Peyer's patch (tissue), 4 donors: ENCODE measurements at regions not wholly inside any gene's neighbourhood (a gene's known extent, or its start where the extent isn't known, plus 50 kb on each side); places are given as distances from the start of the nearest gene placed in this dataset.

ENCODE experiments used
- DNase-seq, 3 donors: peaks; one replicate each; pipeline ENCODE4 v3.0.0-alpha.2; 2017 to 2019
- H3K27ac ChIP-seq, 4 donors: fragments of 200-600 bp; sonication (generic); one replicate each; pipeline ENCODE4 v1.5.1; 2016 to 2019
- H3K27me3 ChIP-seq, 2 donors: fragments of 200-600 bp; sonication (generic); one replicate each; pipeline ENCODE4 v1.5.1; 2019
- H3K36me3 ChIP-seq, 3 donors: fragments of 200-600 bp; sonication (generic); one replicate each; pipeline ENCODE4 v1.5.1; 2016 to 2019
- H3K4me1 ChIP-seq, 4 donors: fragments of 200-600 bp; sonication (generic); one replicate each; pipeline ENCODE4 v1.5.1; 2016 to 2019
- H3K4me3 ChIP-seq, 4 donors: fragments of 200-600 bp; sonication (generic); 1 replicate in 3 of 4; 2 replicates in 1 of 4; pipeline ENCODE4 v1.5.1; 2016 to 2019; ENCODE audit warnings: mild to moderate bottlenecking in 1 of 4
- H3K9me3 ChIP-seq, 4 donors: fragments of 200-600 bp; sonication (generic); one replicate each; pipeline ENCODE4 v1.5.1; 2016 to 2019; ENCODE audit warnings: mild to moderate bottlenecking in 1 of 4
- POLR2A ChIP-seq, 2 donors: fragments of 450-650 bp; IDR thresholded peaks; one replicate each; pipeline ENCODE4 v1.5.1; 2017; ENCODE audit warnings: antibody characterized with exemption in 2 of 2, mild to moderate bottlenecking in 2 of 2, moderate library complexity in 2 of 2
- TF ChIP-seq, protein P1 (sequence below), 6 experiments: fragments of 450-650 bp in 4 of 6; fragments of 200-600 bp in 2 of 6; sonication (generic) in 1 of 6; IDR thresholded peaks; one replicate each; pipeline ENCODE4 v1.5.1; 2017 to 2019; ENCODE audit warnings: antibody characterized with exemption in 6 of 6, mild to moderate bottlenecking in 3 of 6, moderate library complexity in 1 of 6

DNA sequence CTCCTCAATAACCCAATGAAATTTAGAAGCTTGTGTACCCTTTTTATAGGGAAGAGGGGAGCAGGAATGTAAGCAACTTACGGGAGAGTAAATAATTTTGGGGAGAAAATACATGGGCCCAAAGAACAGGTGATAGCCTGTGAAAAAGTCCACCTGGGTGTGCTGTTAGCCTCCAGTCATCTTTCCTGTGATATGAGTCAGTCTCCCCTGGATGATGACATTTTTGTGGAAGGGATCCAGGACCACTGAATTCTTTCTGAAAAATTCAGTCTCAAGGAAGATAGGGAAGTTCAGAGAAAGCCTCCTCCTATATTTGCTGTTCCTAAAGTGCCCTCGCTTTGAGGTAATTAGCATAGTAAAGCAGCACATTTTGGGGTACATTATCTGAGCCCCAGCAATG lies 149.8 kb downstream of the SQOR start:
- no peak overlapping the region for H3K4me3 ChIP-seq
- no peaks in the 10 kb centered on the region for H3K4me1 ChIP-seq
- TF ChIP-seq POLR2A (IDR thresholded peaks at IDR 0.05): no peak
- TF ChIP-seq, protein P1, sequence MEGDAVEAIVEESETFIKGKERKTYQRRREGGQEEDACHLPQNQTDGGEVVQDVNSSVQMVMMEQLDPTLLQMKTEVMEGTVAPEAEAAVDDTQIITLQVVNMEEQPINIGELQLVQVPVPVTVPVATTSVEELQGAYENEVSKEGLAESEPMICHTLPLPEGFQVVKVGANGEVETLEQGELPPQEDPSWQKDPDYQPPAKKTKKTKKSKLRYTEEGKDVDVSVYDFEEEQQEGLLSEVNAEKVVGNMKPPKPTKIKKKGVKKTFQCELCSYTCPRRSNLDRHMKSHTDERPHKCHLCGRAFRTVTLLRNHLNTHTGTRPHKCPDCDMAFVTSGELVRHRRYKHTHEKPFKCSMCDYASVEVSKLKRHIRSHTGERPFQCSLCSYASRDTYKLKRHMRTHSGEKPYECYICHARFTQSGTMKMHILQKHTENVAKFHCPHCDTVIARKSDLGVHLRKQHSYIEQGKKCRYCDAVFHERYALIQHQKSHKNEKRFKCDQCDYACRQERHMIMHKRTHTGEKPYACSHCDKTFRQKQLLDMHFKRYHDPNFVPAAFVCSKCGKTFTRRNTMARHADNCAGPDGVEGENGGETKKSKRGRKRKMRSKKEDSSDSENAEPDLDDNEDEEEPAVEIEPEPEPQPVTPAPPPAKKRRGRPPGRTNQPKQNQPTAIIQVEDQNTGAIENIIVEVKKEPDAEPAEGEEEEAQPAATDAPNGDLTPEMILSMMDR (IDR thresholded peaks at IDR 0.05): no peak
- H3K9me3 ChIP-seq: no peaks in the 10 kb centered on the region
- H3K27me3 ChIP-seq: no peaks in the 10 kb centered on the region
- no peak for DNase-seq
- no peak overlapping the region for H3K27ac ChIP-seq
- H3K36me3 ChIP-seq: no peaks in the 10 kb centered on the region

DNA sequence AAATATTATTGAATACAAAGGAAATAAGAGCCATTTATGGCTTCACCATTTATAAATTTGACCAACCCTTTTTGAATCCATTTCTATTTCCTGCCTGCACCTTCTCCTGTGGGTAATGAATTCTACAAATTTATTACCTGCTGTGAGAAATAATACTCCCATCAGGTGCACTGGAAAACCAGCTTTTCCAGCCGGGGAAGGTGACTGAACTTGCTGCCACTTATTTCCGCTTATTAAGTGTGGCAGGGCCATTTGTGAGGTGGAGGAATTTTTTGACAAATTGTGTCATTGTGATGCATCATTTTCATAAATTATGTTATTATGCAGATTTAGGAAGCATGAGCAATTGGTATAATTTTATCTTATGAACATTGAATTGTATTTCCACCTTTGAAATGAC lies 151.1 kb downstream of the SQOR start:
- Histone ChIP-seq H3K36me3 (no peaks in the 10 kb centered on the region), H3K4me1 (no peaks in the 10 kb centered on the region), H3K27me3 (no peaks in the 10 kb centered on the region), H3K4me3 (no peak overlapping the region), H3K27ac (no peak overlapping the region), H3K9me3 (no peaks in the 10 kb centered on the region)
- no peak for TF ChIP-seq POLR2A (IDR thresholded peaks at IDR 0.05)
- TF ChIP-seq, protein P1 (IDR thresholded peaks at IDR 0.05): no peak
- DNase-seq: no peak

DNA sequence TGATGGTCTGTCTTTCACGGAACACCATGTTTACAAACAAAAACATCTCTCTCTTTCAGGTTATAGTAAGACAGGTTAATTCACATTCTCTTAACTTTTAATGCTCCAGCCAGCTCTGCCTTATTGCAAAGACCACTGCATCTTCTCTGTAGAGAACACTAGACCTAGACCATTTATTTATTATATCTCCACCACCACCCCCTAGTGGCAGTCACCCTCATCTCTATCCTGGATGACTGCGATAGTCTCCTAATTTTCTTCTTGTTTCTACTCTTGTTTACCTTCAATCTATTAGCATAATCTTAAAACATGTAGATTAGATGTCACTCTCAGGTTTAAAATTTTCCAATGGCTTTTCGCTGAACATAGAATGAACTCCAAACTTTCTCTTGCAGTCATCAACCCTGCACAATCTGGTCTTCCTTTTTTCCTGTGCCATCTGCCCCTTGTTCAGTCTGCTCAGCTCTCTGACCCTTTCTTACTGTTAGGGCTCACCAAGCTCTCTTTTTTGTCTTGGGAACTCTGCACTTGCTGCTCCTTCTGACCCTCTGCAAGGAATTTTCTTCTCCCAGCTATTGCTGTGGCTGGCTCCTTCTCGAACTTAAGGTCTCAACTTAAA lies 155.6 kb downstream of the SQOR start:
- no peaks in the 10 kb centered on the region for H3K27me3 ChIP-seq
- no peaks in the 10 kb centered on the region for H3K9me3 ChIP-seq
- H3K4me1 ChIP-seq: no peaks in the 10 kb centered on the region
- DNase-seq: no peak
- TF ChIP-seq, protein P1 (IDR thresholded peaks at IDR 0.05): peak in 4 of 6 experiments; percentile 24 to 49 (median 44)
- TF ChIP-seq POLR2A (IDR thresholded peaks at IDR 0.05): no peak
- H3K36me3 ChIP-seq: no peaks in the 10 kb centered on the region
- H3K4me3 ChIP-seq: no peak overlapping the region
- H3K27ac ChIP-seq: no peak overlapping the region

DNA sequence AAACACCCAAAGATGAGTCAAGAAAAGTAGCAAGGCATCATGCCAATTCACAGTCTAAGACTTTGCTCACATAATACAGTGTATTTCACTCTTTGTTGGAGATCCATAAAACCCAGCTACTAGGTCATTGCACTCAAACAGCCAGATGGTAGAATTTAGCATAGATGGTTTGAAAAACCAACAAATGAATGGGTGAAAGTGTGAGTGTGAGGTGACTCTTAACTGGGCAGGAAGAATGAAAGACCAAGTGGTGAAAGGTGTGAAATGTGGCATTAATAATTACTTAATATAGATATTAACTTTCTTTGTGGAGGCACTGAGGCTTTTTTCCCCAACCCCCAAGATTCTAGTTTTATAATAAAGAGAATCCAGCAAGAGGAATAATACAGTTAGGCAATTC lies 159.5 kb downstream of the SQOR start:
- no peak for DNase-seq
- H3K4me1 ChIP-seq: no peaks in the 10 kb centered on the region
- no peaks in the 10 kb centered on the region for H3K36me3 ChIP-seq
- H3K27me3 ChIP-seq: no peaks in the 10 kb centered on the region
- H3K4me3 ChIP-seq: no peak overlapping the region
- no peaks in the 10 kb centered on the region for H3K9me3 ChIP-seq
- TF ChIP-seq POLR2A (IDR thresholded peaks at IDR 0.05): no peak
- TF ChIP-seq, protein P1 (IDR thresholded peaks at IDR 0.05): no peak
- H3K27ac ChIP-seq: no peak overlapping the region

DNA sequence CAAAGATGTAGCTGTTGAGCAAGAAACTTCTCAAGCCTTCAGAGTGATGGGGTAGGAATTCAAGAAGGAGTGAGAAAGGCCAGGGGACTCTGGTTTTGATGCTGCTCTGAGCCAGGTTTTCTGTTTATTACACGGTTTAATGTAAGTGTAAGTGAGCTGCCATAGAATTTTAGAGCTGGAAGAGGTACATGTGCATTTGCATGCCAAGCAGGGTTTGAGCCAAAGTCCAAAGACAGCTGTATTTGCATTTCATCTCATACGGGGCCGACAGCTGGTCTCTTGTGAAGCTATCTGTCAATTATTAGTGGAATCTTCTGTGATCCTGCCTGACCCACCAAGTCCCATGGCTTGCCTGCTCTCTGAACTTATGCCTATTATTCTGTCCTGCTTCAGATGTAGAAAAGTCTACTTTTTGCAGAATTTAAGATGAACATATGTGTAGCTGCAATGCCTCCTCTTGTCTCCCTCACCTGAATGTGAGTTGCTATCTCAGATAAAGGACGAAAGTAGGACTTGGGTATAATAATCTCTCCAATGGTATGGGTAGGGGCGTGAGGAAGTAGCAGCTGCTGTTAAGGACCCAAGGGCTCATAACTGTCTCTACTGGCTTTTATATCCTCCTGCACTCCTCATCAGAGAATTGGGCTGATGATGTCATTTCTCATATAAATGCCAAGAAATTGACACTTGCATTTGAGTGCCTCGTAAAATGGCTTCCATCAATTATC lies 160.0 kb downstream of the SQOR start:
- Histone ChIP-seq H3K36me3 (no peaks in the 10 kb centered on the region), H3K27me3 (no peaks in the 10 kb centered on the region), H3K4me3 (no peak overlapping the region), H3K9me3 (no peaks in the 10 kb centered on the region), H3K4me1 (no peaks in the 10 kb centered on the region), H3K27ac (no peak overlapping the region)
- TF ChIP-seq, protein P1 (IDR thresholded peaks at IDR 0.05): no peak
- no peak for TF ChIP-seq POLR2A (IDR thresholded peaks at IDR 0.05)
- DNase-seq: no peak
